ENCODE measurements at regions not wholly inside any gene's neighbourhood (a gene's known extent, or its start where the extent isn't known, plus 50 kb on each side); places are given as distances from the start of the nearest gene placed in this dataset.
"Not testable (repeated sequence)": the region's sequence is repeated elsewhere in the genome, so short reads cannot be mapped to it uniquely, and the experiment has no call there.

- Histone ChIP-seq H3K9me1 (replicated peaks; ENCODE audit: control insufficient read depth, extremely low read depth, insufficient read depth, low read length) (no peaks in the 10 kb centered on the region), H3K4me3 (replicated peaks in 1 of 3; ENCODE audit: insufficient read depth in 1 of 3, low read depth in 1 of 3, low read length in 3 of 3) (no peak overlapping the region), H3K36me3 (ENCODE audit: control insufficient read depth in 2 of 2, extremely low read depth in 1 of 2, insufficient read depth in 2 of 2, low read length in 2 of 2) (no peaks in the 10 kb centered on the region), H3K9ac (replicated peaks; ENCODE audit: extremely low read depth, insufficient read depth, low read length) (no peak overlapping the region), H3K4me2 (ENCODE audit: insufficient read depth, low read length) (no peak overlapping the region), H3K9me3 (replicated peaks; ENCODE audit: control insufficient read depth, insufficient read depth, low read length) (no peaks in the 10 kb centered on the region), H4K20me1 (replicated peaks; ENCODE audit: control insufficient read depth, extremely low read depth, insufficient read depth, low read length) (no peaks in the 10 kb centered on the region), H2AFZ (ENCODE audit: low read depth, low read length) (no peak overlapping the region), H3K27me3 (ENCODE audit: control insufficient read depth in 2 of 2, insufficient read depth in 2 of 2, low read length in 2 of 2) (no peaks in the 10 kb centered on the region), H3K27ac (ENCODE audit: insufficient read depth, low read depth, low read length) (no peak overlapping the region), H3K4me1 (ENCODE audit: control insufficient read depth, extremely low read depth, insufficient read depth, low read length) (no peaks in the 10 kb centered on the region), H3K79me2 (ENCODE audit: control insufficient read depth, insufficient read depth, low read length) (no peaks in the 10 kb centered on the region)
- ChIA-PET POLR2A (no interaction called here), CTCF (interaction anchor here (1.0 kb wide), 2 partner anchors 40 to 105 kb away, joined by 3 read pairs; no protein-coding TSS in a partner anchor)
- dilution Hi-C loops (cut with MboI; ENCODE audit: extremely low pct_ligation_motif_present, low sequenced_read_pairs) = no loop called here
- intact Hi-C loops (cut with micrococcal nuclease) = no loop called here
- no peak for TF ChIP-seq FOS (IDR thresholded peaks at IDR 0.05; ENCODE audit: borderline replicate concordance, insufficient read depth, low read length)
- TF ChIP-seq POLR2A (IDR thresholded peaks at IDR 0.05; ENCODE audit: low read depth, low read length) = no peak
- TF ChIP-seq MAX (IDR thresholded peaks at IDR 0.05; ENCODE audit: insufficient read depth, insufficient read length) = no peak
- no peak for TF ChIP-seq EZH2 (IDR thresholded peaks at IDR 0.05; ENCODE audit: borderline replicate concordance, low read depth, low read length, severe bottlenecking)
- TF ChIP-seq MYC (IDR thresholded peaks at IDR 0.05; ENCODE audit: low read depth, low read length) = no peak
- no peak for TF ChIP-seq JUN (IDR thresholded peaks at IDR 0.05; ENCODE audit: borderline replicate concordance, insufficient read depth, insufficient read length, low read depth)
- TF ChIP-seq CTCF (IDR thresholded peaks at IDR 0.05; ENCODE audit: extremely low read depth in 1 of 2, insufficient read depth in 1 of 2, low read depth in 1 of 2, low read length in 2 of 2) = no peak
- no peak for TF ChIP-seq POLR2AphosphoS5 (IDR thresholded peaks at IDR 0.05; ENCODE audit: insufficient read depth, low read depth, low read length)
- no peak for TF ChIP-seq GATA2 (IDR thresholded peaks at IDR 0.05; ENCODE audit: insufficient read depth, insufficient read length, low read depth, low read length)
- DNase-seq (ENCODE audit: low read depth, low spot score) (no peak), FAIRE-seq (no peak)
- no TSS peak for BruUV-seq (replicated peaks)
Observed at GRCh38 chr10:27328946-27329345, 88.3 kb upstream of the ACBD5 start.

GRCh38 chr10:27326748-27327147 is 86.2 kb upstream of the ACBD5 start:
- H3K79me2 ChIP-seq (ENCODE audit: control insufficient read depth, insufficient read depth, low read length); H3K4me1 ChIP-seq (ENCODE audit: control insufficient read depth, extremely low read depth, insufficient read depth, low read length); H3K9ac ChIP-seq (replicated peaks; ENCODE audit: extremely low read depth, insufficient read depth, low read length); DNase-seq (ENCODE audit: low read depth, low spot score); CTCF ChIA-PET; intact Hi-C loops (cut with micrococcal nuclease); H2AFZ ChIP-seq (ENCODE audit: low read depth, low read length); H3K36me3 ChIP-seq (ENCODE audit: control insufficient read depth in 2 of 2, extremely low read depth in 1 of 2, insufficient read depth in 2 of 2, low read length in 2 of 2); BruUV-seq (replicated peaks); H3K4me2 ChIP-seq (ENCODE audit: insufficient read depth, low read length); POLR2A ChIA-PET; H3K4me3 ChIP-seq (replicated peaks in 1 of 3; ENCODE audit: insufficient read depth in 1 of 3, low read depth in 1 of 3, low read length in 3 of 3); H3K9me1 ChIP-seq (replicated peaks; ENCODE audit: control insufficient read depth, extremely low read depth, insufficient read depth, low read length); dilution Hi-C loops (cut with MboI; ENCODE audit: extremely low pct_ligation_motif_present, low sequenced_read_pairs); FAIRE-seq; H3K27me3 ChIP-seq (ENCODE audit: control insufficient read depth in 2 of 2, insufficient read depth in 2 of 2, low read length in 2 of 2); H3K9me3 ChIP-seq (replicated peaks; ENCODE audit: control insufficient read depth, insufficient read depth, low read length); H4K20me1 ChIP-seq (replicated peaks; ENCODE audit: control insufficient read depth, extremely low read depth, insufficient read depth, low read length); H3K27ac ChIP-seq (ENCODE audit: insufficient read depth, low read depth, low read length): not testable (repeated sequence)
